K562 (cell line): ENCODE measurements at regions not wholly inside any gene's neighbourhood (a gene's known extent, or its start where the extent isn't known, plus 50 kb on each side); places are given as distances from the start of the nearest gene placed in this dataset.

Experiments
- ARID4B ChIP-seq: sonication (generic); formaldehyde crosslinking; IDR thresholded peaks from 2 replicates; pipeline ENCODE4 v1.8.0; 2022; ENCODE audit warnings: mild to moderate bottlenecking, missing genetic modification reagents
- BRD4 ChIP-seq: fragments of 200-600 bp; sonication (generic); IDR thresholded peaks from 2 replicates; pipeline ENCODE4 v1.6.1; 2017; ENCODE audit warnings: inconsistent platforms
- CBX5 ChIP-seq: IDR thresholded peaks from 2 replicates; pipeline ENCODE4 v1.6.1; 2014; ENCODE audit warnings: low read depth, borderline replicate concordance
- CREB1 ChIP-seq, 2 experiments: sonication (generic) in 1 of 2; formaldehyde crosslinking in 1 of 2; IDR thresholded peaks; 2 replicates each; pipeline versions ENCODE4 v1.6.1 to v1.8.0; 2012 to 2022; ENCODE audit warnings: inconsistent platforms in 1 of 2, mild to moderate bottlenecking in 1 of 2, missing genetic modification reagents in 1 of 2, moderate library complexity in 1 of 2
- DMBX1 ChIP-seq: fragments of 250-450 bp; sonication (Bioruptor Pico); IDR thresholded peaks from 2 replicates; pipeline ENCODE4 v1.8.0; 2022; ENCODE audit warnings: inconsistent platforms, mild to moderate bottlenecking, moderate library complexity, borderline replicate concordance
- ETV6 ChIP-seq, 3 experiments: fragments of 150-350 bp in 1 of 3; sonication (generic) in 1 of 3; formaldehyde crosslinking in 1 of 3; IDR thresholded peaks; 2 replicates each; pipeline versions ENCODE4 v1.6.1 to v1.8.0; 2014 to 2022; ENCODE audit warnings: borderline replicate concordance in 2 of 3, low read depth in 2 of 3, antibody characterized with exemption in 1 of 3, low read length in 1 of 3, mild to moderate bottlenecking in 1 of 3, missing genetic modification reagents in 1 of 3
- NR2F6 ChIP-seq: fragments of 450-650 bp; formaldehyde crosslinking; IDR thresholded peaks from 2 replicates; pipeline ENCODE4 v1.4.0; 2020; ENCODE audit warnings: mild to moderate bottlenecking
- SIN3A ChIP-seq, 2 experiments: fragments of 150-350 bp in 1 of 2; IDR thresholded peaks; 2 replicates each; pipeline ENCODE4 v1.6.1; 2011 to 2016; ENCODE audit warnings: borderline replicate concordance in 2 of 2, low read depth in 2 of 2, low read length in 2 of 2, mild to moderate bottlenecking in 2 of 2, moderate library complexity in 2 of 2; ENCODE audit not compliant: control insufficient read depth in 1 of 2
- U2AF2 ChIP-seq: fragments of 200-400 bp; formaldehyde crosslinking; optimal IDR thresholded peaks from 2 replicates; pipeline ENCODE3; 2017; ENCODE audit warnings: low read depth, mild to moderate bottlenecking, low read length
- ZNF140 ChIP-seq: fragments of 250-450 bp; sonication (Bioruptor Pico); IDR thresholded peaks from 2 replicates; pipeline ENCODE4 v1.8.0; 2021; ENCODE audit warnings: moderate library complexity, mild to moderate bottlenecking, inconsistent platforms
- ZNF175 ChIP-seq: fragments of 200-800 bp; sonication (Bioruptor generic); IDR thresholded peaks from 2 replicates; pipeline ENCODE4 v1.6.1; 2016; ENCODE audit warnings: low read depth, mild to moderate bottlenecking, missing genetic modification characterization, missing compliant biosample characterization
- TF ChIP-seq, protein P1 (sequence below), 3 experiments: IDR thresholded peaks in 2 of 3; conservative IDR thresholded peaks in 1 of 3; 2 replicates each; pipeline ENCODE4 v1.5.1; 2011 to 2012; ENCODE audit warnings: low read length in 3 of 3, mild to moderate bottlenecking in 3 of 3, control low read depth in 2 of 3, improper control_type of control experiment in 1 of 3, inconsistent platforms in 1 of 3, low read depth in 1 of 3, mixed read lengths in 1 of 3, moderate library complexity in 1 of 3; ENCODE audit not compliant: insufficient read depth in 2 of 3

DNA sequence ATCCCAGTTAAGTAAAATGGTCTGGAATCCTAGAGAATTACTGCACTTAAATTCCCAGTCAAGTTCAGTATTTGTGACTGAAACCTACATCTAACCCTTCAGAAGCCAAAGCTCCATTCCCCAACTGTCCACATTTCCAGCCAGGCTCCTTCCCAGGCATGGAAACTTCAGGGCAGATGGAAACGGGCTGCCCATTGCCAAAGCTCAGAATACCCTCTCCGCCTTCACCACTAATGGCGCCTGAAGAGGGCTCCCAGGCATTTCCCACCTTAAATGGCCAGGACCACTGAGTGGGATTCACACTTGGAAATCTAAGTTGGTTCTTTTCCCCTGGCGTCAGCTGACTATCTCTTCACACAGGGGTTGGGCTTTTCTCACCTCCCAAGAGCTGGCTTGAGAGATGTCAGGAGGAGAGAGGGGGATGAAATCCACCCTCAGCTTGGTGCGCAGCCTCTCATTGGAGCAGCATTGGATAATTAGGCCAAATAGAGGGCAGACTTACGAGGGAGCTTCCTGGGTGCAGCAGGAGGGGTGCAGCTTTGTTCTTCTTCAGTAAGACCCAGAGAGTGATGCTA, 82.9 kb downstream of the ANKRD60 start:
- TF ChIP-seq ZNF140 (CRISPR knock-in tag) (no peak), DMBX1 (no peak), NR2F6 (CRISPR knock-in tag) (no peak), CREB1 (IDR thresholded peaks at IDR 0.05) (no peak), CREB1 (CRISPR knock-in tag; IDR thresholded peaks at IDR 0.05) (no peak), SIN3A (IDR thresholded peaks at IDR 0.05; ENCODE audit: borderline replicate concordance in 2 of 2, control insufficient read depth in 1 of 2, low read depth in 2 of 2, low read length in 2 of 2) (no peak), ARID4B (no peak), U2AF2 (no peak), BRD4 (no peak), ZNF175 (CRISPR knock-in tag) (no peak), ETV6 (IDR thresholded peaks at IDR 0.05; ENCODE audit: borderline replicate concordance in 1 of 2, low read depth in 2 of 2, low read length in 1 of 2) (no peak), ETV6 (CRISPR knock-in tag; IDR thresholded peaks at IDR 0.05; ENCODE audit: borderline replicate concordance) (no peak), CBX5 (no peak)
- TF ChIP-seq, protein P1, sequence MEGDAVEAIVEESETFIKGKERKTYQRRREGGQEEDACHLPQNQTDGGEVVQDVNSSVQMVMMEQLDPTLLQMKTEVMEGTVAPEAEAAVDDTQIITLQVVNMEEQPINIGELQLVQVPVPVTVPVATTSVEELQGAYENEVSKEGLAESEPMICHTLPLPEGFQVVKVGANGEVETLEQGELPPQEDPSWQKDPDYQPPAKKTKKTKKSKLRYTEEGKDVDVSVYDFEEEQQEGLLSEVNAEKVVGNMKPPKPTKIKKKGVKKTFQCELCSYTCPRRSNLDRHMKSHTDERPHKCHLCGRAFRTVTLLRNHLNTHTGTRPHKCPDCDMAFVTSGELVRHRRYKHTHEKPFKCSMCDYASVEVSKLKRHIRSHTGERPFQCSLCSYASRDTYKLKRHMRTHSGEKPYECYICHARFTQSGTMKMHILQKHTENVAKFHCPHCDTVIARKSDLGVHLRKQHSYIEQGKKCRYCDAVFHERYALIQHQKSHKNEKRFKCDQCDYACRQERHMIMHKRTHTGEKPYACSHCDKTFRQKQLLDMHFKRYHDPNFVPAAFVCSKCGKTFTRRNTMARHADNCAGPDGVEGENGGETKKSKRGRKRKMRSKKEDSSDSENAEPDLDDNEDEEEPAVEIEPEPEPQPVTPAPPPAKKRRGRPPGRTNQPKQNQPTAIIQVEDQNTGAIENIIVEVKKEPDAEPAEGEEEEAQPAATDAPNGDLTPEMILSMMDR (IDR thresholded peaks at IDR 0.05 in 2 of 3, conservative IDR thresholded peaks at IDR 0.05 in 1 of 3; ENCODE audit: insufficient read depth in 2 of 3, low read depth in 1 of 3, low read length in 3 of 3), result no peak
